GM12873 (cell line): ENCODE measurements at regions not wholly inside any gene's neighbourhood (a gene's known extent, or its start where the extent isn't known, plus 50 kb on each side); places are given as distances from the start of the nearest gene placed in this dataset.

ENCODE experiments used
- TF ChIP-seq, protein P1 (sequence below): IDR thresholded peaks from 2 replicates; pipeline ENCODE4 v1.5.1; 2012; ENCODE audit warnings: low read depth, mild to moderate bottlenecking, moderate library complexity, low read length, control low read depth; ENCODE audit not compliant: insufficient read depth; ENCODE audit errors: missing control alignments

DNA sequence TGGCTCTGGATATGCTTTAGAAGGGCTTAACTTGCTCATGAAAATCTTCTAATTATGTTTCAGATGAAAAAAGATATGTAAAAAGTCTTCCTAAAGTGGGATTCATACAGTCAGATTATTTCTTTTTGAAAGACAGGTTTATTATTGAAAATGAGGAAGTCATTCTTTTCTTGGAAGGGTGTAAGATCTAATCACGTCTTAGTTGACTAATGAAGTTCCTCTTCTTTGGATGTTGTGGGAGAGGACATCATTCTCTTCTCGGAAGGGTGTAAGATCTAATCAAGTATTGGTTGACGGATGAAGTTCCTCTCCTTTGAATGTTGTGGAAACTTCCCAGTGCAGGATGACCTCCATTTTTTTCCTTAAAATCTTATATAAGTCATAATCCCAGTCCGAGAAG is 74.9 kb downstream of the ALG10 start:
- TF ChIP-seq, protein P1, sequence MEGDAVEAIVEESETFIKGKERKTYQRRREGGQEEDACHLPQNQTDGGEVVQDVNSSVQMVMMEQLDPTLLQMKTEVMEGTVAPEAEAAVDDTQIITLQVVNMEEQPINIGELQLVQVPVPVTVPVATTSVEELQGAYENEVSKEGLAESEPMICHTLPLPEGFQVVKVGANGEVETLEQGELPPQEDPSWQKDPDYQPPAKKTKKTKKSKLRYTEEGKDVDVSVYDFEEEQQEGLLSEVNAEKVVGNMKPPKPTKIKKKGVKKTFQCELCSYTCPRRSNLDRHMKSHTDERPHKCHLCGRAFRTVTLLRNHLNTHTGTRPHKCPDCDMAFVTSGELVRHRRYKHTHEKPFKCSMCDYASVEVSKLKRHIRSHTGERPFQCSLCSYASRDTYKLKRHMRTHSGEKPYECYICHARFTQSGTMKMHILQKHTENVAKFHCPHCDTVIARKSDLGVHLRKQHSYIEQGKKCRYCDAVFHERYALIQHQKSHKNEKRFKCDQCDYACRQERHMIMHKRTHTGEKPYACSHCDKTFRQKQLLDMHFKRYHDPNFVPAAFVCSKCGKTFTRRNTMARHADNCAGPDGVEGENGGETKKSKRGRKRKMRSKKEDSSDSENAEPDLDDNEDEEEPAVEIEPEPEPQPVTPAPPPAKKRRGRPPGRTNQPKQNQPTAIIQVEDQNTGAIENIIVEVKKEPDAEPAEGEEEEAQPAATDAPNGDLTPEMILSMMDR, result no peak

- TF ChIP-seq, protein P1, result no peak
Measured at GRCh38 chr12:34105392-34105933, 83.2 kb downstream of the ALG10 start.

DNA sequence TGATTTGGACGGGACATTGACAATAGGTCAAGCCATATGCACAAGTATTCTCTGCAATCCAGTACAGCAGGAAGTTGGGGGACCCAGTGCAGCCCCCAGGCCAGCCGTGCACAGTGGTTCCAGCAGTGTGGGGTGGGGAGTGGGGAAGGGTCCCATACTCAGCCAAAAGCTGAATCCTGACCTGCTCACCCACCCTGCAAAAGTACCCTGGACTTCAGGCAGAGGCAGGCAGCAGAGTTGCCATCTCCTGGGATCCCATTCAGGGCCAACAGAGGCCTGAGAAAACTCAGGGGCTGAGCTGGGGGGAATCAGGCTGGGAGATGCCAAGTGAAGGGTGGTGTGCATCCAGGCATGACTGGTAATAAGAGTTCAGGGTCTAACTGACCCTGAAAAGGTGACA is 83.9 kb downstream of the ALG10 start:
- TF ChIP-seq, protein P1, result no peak

DNA sequence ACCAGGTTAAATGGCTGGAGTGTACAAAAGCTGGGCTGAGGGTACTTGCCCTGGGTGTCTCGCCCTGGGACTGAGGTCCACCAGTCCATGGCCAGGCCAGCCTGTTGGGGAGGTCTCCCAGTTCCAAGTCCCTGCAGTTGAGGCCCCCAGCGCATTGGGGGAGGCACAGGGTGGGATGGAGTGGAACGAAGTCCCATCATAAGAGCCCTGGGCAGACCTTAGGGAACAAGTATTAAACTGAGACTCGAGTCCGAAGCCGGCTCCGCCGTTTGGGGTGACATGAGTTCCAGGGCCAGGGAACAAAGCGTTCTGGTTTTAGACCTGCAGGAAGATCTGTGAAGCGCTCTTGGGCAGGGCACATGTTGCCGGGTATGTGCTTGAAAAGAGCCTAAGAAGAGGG is 84.7 kb downstream of the ALG10 start:
- TF ChIP-seq, protein P1, result no peak

DNA sequence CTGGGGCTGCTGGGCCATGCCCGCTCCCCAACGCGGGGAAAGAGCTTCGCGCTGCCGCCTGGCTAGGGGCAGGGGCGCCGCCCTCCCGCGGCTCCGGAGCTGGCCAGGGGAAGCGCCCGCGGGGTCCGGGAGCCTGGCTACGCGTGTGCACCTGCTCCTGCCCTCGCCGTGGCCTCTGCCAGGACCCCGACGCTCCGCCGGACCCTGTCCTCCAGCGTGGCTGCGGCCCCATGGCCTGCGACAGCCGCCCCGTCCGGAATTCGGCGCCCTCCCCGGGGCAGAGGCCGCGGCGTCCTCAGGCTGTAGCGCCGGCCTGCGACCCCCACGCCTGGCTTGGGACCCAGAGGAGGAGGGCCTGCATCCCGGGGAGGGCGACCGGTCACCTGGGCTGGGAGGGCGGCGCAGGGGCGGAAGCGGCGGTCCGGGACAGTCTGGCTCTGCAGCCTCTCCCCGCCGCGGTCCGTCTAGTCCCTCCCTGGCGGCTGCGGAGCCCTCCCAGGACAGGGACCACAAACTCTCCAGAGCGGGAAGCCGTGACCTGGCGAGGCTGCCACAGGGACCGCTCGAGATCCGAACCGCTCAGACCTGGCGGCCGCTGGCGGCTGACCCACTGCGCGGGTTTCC is 85.6 kb downstream of the ALG10 start:
- TF ChIP-seq, protein P1, result no peak

GRCh38 chr12:34108405-34108803 is 86.1 kb downstream of the ALG10 start:
- TF ChIP-seq, protein P1, result no peak

DNA sequence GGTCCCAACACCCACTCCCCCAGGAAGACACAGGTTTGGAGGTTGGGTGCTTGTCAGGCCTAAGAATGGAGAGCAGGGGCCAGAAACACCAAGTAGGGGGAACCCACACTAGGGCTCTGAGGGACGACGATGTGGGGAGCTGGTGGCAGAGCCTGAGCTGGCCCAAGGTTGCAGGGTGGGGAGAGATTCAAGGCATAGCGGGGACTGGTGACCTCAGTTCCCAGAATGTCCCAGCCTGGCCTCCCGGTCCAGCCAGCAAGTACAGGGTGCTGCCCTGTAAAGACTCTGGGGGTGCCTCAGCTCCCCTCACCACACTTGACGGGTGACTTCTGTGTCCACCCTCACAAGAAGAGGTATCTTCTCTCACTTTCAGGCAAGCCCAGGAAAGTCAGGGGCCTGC is 86.7 kb downstream of the ALG10 start:
- TF ChIP-seq, protein P1, result no peak

DNA sequence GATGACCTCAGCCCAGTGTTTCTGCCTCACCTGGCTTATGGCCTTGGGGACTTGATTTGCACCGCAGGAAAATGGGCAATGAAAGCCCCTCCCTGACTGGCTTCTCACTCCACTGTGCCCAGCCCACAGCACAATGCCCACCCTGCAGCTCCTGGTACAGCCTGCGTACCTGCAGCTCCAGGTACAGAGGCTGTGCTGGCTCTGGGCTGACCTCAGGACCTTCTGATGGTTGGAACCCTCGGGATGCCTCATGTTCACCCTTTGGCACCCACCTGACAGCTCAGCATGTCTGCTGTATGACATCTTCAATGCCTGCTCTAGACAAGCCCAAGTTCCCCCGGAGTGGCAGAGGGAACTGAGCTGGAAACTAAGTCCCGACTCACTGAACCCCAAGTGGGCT is 87.1 kb downstream of the ALG10 start:
- TF ChIP-seq, protein P1, result no peak
